Stimulated activated CD4-positive, alpha-beta T cell treated with anti-CD3 and anti-CD28 coated beads, Interleukin-2, amount 100 ng/mL, for 48 hours (primary cell): ENCODE measurements at regions not wholly inside any gene's neighbourhood (a gene's known extent, or its start where the extent isn't known, plus 50 kb on each side); places are given as distances from the start of the nearest gene placed in this dataset.
"Not testable (repeated sequence)": the region's sequence is repeated elsewhere in the genome, so short reads cannot be mapped to it uniquely, and the experiment has no call there.

ENCODE experiments used
- DNase-seq, 2 donors: peaks; one replicate each; pipeline ENCODE4 v3.0.0-alpha.2; 2020

DNA sequence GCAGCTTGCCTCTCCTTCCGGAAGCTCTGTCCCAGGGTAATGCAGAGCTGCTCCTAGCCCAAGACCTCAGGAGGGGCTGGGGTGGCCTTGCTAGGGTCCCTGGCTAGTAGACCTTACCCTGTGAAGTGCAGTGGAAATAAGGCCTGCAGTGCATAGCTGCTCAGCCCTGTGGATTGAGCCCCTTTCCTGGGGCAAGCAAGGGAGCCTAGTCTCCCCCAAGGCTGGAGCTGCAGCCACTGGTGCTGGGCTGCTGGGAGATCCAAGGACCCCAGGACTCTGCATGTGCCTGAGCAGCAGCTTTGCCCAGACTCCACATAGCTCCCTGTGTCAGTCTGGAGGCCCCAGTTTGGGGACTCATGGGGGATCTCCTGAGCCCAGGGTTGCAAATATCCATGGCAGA lies 57.9 kb downstream of the FANCF start:
- DNase-seq, result no peak

DNA sequence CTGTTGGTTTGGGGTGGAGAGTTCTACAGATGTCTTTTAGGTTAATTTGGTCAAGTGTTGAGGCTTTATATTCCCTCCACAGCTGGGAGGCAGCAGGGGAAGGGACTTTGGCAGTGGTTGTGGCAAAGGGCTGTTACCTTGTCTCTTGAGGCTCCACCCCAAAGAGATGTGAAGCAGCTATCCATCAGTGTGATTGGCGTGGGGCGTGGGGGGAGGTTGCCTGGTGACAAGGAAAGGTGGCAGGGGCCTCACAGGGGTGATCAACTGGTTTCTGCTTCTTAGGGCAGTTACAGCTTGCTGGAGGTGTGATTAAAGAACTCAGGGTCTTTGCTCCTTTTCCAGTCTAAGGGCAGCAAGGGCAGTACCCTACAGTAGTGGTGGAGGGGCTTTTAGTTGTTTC lies 59.3 kb downstream of the FANCF start:
- no peak for DNase-seq

DNA sequence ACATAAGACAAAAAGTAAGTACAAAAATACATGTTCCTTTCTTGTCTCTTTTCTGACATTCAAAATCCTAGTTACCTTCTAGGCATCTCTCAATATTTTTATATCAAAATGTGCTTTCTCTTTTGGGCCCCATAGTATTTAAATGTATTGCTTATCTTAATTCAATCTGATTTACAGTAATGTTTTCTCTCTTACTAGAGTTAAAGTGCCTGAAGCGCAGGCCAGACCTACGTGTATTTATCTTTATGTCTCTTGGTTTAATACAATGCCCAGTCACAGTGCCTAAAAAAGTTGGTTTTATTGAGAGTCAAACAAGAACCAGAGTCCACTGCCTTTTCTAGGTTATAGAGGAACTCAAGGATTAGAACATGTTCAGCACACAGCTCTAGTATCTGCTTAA lies 64.3 kb downstream of the FANCF start:
- no peak for DNase-seq

DNA sequence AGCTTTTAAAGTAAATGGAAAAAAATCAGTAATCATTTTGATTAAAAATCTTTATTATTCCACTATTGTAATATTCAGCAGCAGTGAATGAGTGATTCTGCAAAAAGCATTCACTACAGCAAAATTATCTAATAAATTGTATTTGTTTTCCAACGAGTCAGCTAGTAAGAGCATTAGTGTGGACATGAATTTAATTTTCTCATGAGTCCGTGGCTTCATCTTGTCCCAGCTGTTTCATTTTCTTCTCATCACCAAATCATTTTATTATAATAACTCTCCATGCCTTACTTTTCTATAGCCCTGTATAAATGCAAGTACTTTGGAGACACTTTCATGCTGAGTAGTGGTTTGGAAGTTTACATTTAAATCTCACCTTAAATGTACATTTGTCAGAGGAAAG lies 66.2 kb downstream of the FANCF start:
- DNase-seq, result no peak

DNA sequence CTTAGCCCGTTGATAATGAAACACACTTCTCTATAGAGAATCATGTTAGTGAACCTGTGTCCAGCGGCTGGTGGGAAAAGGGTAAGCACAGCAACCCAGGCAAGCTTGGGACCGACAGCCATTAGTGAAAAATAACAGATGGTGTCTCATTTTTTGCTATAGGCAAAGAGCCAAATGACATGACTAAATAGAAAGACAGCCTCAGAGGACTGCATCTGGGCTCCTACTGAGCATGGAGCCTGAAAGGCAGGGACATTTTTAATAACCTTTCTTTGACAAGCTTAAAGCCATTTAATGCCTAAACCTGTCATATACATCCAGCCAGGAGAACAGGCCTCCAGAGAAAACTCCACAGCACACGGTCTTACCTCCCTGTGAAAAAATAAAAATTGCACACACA lies 67.0 kb downstream of the FANCF start:
- no peak for DNase-seq

DNA sequence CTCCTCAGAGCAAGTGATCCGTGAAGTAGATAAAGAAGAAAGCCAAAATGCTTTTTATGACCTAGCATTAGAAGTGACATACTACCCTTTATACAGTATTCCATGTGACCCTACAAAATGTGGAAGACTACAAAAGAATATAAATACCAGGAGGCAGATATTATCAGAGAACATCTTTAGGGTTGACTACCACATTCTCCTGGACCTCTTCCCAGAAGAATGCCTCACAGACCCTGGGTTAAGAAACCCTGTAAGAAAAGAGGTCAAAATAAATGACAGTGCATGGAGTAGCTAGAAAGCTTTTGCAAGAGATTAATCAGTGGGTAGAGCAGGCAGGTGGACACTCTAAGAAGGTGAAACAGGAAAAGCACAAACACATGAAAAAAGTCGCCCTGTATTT lies 69.2 kb downstream of the FANCF start:
- DNase-seq, result no peak

DNA sequence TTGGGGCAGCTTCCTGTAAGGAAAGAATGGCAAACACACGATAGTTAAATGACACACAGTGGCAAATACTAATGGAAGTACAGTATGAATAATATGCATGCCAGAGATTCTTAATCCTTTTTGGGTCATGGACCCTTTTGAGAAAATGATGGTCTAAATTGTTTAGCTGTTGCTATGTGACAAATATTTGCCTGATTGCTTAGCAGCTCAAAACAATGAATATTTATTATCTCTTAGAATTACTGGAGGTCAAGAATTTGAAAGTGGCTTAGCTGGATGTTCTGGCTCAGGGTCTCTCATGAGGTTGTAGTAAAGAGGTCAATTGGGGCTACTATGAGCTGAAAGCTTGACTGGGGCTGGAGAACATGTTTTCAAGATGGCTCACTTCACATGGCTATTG lies 69.7 kb downstream of the FANCF start:
- DNase-seq, result no peak

DNA sequence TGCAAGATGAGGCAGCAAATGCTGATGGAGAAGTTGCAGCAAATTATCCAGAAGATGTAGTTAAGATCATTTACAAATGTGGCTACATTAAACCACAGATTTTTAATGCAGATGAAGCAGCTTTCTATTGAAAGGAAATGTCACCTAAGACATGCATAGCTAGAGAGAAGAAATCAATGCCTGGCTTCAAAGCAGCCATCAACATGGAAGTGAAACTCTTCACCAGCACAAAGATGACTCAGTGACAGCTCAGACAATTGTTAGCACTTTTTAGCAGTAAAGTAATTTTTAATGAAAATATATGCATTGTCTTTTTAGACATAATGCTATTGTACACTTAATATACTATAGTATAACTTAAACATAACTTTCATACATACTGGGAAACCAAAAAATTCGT lies 71.4 kb downstream of the FANCF start:
- no peak for DNase-seq

DNA sequence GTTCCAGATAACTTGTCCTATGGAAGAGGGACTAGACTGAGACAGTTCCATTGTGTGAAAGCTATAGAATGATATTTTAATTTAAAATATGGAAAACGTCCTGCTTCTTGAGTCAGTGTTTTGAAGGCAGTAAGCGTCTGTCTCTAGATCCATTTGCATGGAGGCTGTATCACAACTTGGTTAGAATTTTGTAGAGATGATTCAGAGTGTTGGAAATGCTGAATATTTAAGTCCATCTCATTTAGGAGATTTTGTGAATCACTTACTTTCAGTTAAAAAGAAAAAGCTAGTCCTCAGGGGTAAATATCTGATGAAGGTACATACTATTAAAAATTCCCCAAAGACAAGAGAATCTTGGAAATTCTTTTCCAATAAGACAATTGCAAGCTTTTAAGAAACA lies 72.7 kb downstream of the FANCF start:
- no peak for DNase-seq

DNA sequence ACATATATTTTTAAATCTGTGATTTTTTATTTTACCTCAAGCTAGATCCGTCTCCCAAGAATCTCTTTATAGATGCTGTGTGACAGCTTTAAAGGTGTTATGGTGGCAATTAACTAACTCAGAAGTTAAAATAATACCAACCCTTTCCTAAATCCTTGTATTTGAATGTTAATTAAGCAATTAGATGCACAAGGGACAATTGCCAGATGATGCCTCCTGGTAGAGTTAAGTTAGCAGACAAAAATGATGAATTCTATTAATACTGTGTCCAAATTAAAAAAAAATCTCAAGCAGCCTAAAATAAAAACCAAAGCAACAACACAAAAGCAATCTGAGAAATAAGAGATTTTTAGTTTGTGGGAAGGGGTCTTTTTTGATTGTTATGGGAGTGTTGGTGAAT lies 78.9 kb downstream of the FANCF start:
- no peak for DNase-seq

DNA sequence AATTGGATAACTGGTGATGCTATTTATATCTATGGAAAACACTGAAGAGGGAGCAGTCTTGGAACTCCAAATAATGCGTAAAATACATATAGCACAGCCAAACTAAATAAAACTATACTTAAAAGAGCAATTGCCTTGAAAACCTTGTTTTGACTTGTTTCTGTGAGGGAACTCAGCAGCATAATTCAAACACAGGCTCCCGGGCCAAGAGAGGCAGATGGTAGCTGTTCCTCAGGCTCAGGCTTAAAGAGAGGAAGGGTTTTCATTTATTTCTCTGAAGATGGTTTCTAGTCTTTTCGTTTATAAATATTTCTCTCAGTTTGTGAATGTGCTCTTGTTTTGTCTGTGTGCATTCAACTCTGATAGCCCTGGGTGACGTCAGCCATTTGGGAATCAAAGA lies 82.4 kb downstream of the FANCF start:
- DNase-seq, result no peak

DNA sequence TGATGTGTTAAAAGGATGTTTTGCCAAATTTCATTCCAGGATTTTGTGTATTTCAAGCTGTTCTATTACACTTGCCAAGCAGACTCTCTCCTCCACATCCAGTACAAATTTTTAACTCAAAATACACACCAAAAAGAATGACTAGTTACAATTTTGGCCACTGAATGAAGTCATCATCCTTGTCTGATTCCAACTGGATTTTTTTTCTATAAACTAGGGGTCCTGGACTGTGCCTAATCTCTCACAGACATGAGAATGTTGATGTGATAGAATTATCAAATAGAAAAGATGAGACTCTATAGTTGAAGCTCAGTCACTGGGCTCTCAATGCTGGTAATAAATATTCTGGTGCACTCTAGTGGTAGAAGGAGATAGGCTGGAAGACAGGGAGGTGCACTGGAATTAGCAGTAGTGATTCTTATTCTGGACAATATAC lies 85.8 kb downstream of the FANCF start:
- DNase-seq, result no peak

DNA sequence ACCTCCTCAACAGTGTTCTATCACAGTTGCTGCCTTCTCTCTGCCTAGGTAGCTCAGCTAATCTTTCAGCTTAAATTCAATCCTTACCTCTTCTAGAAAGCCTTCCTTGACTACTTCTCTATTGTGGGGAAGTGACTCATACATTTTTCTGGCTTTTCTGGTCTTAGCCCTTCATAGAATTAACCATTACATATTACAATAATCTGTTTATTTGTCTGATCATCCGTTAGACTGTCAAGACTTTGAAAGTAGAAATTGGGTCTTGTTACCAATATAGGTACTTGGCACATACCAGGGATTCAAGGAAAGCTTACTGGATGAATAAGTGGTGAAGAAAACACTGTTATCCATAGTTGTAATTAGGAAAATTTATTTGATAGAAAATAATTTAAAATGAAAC lies 89.6 kb downstream of the FANCF start:
- DNase-seq, result no peak

DNA sequence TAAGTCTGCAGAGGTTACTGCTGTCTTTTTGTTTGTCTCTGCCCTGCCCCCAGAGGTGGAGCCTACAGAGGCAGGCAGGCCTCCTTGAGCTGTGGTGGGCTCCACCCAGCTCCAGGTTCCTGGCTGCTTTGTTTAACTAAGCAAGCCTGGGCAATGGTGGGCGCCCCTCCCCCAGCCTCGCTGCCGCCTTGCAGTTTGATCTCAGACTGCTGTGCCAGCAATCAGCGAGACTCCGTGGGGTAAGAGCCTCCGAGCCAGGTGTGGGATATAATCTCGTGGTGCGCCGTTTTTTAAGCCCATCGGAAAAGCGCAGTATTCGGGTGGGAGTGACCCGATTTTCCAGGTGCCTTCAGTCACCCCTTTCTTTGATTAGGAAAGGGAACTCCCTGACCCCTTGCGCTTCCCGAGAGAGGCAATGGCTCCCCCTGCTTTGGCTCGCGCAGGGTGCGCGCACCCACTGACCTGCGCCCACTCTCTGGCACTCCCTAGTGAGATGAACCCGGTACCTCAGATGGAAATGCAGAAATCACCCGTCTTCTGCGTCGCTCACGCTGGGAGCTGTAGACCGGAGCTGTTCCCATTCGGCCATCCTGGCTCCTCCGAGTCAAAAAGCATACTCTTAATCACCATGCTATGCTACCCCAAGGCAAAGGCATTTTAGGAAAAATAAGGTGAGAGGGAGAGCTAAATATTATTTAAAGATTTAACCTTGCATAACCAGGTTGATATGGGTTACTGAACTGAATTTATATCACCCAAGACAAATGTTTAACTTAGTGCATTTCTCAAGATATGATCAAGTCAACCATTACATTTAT lies 96.8 kb downstream of the FANCF start:
- not testable (repeated sequence) for DNase-seq

DNA sequence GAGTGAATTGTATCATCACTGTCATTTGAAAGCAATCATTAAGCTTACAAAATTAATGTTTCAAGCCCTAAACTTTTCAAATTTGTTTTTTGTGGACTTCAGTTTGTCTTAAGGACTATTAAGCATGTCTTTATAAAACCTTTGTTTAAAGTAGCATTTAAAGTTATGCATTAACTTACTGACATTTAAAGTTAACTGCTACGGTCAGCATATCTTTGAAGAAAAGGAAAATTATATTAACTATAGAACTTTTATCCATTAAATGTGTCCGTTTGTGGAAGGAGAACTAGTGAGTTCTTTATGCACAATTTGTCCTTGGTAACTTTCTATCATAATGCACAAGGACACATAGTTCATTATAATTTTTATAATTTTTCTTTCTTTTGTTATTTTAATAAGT lies 103.4 kb downstream of the FANCF start:
- no peak for DNase-seq

DNA sequence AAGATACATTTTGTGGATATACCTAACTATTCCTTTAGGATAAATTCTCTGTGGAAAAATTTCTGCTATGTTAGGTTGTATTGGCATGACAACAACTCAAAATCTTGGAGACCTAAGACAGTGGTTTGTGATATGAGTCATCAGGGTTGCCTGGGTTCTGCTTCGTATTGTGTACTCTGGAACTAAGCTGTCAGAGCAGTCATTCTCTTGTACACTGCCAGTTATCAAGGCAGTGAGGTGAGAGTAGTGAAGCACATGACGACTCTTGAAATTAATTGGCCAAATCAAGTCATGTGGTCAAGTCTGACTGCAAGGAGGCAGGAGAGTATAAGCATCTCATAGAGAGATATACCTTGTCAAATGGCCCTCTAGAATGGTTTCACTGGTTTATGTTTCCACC lies 104.4 kb downstream of the FANCF start:
- DNase-seq, result no peak

DNA sequence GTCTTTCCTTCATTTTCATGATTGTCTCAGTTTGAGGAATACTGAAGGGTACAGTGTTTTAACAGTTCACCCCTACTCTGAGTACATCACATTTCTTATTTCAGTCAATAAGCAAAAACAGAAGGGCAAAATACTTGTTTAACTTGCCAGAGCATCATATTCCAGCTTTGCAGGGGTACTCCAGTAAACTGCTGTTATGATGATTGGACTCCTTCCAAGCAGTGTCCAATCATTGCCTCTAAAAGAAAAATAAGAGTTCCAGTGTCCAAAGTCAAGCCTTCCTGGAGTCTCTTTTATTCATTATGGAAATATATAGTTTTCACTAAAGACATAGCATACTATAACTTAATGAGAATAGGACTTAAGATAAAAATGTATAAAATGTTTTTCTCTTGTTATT lies 105.1 kb downstream of the FANCF start:
- no peak for DNase-seq

DNA sequence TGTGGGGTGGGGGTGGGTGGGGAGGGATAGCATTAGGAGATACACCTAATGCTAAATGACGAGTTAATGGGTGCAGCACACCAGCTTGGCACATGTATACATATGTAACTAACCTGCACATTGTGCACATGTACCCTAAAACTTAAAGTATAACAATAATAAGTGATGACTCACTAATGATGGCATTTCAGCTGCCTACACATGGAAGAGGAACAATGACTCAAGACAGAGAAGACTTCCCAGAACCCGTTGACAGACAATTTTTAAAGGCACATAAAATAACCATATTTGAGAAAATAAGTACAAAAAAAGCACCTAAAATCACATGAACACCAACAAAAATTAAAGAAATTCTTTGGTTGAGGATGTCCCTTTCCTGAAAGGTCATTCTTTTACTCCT lies 107.3 kb downstream of the FANCF start:
- DNase-seq, result not testable (repeated sequence)

DNA sequence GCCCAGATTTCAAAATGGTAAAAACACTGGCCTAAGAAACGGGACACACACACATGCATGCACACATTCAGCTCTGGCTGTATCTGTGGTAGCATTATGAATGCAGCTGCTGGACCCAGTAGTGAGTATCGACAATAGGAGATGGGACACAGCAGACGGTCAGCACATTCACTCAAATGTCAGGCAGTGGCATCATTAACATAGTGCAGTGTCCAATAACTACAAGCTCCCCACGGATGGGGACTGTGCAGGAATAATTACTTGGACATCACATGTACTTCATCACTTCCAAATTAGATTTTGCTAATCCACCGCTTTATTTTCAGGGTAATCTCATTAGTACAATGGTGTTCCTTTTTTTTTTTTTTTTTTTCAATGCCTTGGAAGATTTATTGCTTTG lies 109.5 kb downstream of the FANCF start:
- no peak for DNase-seq

DNA sequence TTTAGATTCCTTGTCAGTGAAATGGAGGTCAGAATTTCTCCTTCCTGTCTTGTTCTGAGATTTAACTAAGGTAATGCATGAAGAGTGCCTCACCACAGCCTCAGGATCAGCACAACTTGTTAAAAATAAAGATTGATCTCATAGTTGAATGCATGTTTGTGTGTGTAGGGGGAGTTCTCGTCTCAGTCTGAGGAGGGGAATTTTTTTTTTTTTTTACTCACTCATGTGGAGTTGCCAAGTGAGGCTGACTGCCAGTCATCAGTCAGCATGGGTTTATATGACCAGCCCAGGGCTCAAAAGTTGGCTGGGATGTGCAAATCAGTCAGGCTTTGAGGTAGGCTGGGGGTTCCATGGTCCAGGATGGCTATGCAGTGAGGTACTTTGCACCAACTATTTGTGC lies 113.2 kb downstream of the FANCF start:
- DNase-seq, result no peak

DNA sequence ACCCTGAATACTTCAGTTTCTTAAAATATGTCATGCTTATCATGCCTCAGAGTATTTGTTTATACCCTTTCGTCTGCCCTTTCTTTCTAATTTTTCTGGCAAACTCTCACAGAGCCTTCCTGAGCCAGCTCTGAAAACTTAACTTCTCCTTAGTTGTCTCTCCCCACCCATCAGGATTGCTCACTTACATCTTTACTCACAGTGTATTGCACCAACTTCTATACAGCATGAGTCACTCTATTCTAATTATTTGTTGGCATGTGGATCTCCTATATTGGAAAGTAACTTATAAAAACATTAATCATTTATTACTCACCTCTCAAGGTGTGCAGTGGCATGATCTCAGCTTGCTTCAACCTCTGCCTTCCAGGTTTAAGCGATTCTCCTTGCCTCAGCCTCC lies 114.9 kb downstream of the FANCF start:
- DNase-seq, result no peak

DNA sequence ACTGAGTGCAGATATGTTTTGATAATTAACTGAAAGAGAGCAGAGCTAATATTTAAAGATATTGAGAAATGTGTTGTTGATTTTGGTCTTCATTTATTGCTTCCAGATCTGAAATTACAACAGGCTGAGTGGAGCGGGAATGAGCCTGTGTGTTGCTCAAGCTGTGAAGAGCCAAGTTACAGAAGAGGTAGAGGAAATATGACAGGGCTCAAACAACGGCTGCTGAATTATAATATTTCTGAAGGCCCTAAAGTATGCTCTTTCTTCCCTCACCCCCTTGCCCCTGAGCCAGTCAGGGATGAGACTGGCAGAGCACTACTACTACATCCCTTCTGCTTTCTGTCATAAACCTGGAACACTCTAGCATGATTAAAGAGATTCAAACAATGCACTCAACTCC lies 115.6 kb downstream of the FANCF start:
- DNase-seq, result no peak

DNA sequence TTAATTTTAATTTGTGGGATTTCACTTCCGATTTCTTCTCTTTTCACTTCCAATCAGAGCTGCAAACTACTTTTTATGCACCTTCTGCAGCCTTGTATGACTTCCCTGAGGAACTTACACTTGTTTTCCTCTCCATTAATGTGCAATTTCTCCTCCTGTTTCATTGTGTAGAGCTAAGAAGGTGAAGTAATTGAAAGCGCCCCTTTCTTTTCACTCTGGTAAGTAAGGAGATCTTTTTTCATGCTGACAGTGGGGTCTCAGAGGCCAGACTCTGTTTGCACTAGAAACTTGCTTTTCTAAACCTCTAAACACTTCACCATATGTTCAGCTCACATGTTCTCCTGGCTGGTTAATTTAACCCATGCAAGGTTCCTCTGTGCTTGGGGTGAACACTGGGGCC lies 117.0 kb downstream of the FANCF start:
- no peak for DNase-seq

DNA sequence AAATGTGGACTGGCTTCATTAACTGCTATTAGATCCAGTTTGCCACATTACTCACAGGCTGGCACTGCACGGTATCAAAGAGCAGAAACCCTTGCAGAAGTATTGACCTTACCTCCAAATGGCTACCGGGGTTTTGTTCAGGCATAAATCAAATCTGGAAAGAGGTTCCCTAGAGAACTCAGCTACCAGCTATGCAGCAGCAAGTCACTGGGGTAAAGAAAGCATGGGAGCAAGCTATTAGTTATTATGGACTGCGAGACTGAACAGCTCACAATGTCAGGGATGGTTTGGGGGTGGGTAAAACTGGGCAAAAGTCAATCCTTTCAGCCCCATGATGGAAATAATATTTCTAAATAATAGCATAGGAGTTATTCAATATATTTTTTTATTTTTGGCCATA lies 128.1 kb downstream of the FANCF start:
- DNase-seq, result no peak

DNA sequence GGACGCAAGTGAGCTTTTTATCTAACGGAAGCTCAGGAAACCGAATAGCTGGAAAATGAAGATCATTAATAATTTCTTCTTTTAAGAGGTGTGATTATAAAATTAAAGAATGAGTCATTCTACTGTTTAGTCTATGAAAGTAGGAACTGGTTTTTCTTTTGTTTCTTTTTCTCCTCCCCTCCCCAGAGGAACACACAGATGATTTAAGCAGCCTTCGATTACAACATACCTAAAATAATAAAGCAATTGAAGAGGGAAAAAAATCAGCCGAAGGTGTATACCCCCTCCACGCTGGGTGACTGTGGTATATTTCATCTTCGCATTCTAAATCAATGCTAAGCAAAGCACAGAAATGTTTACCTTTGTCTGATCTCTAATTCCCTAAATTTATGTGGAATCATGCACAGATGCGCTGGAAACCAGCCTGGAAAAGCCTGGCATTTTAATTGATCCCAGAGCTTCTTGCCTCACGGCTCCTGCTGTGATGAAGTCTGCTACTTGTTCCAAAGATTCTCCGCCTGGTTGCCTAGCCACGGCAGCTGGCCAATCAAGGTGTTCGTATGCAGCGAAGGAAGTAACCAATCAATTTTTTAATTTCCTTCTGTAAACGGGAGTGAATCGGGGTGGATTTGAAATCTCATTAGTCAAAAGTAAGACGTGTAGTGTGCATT lies 133.9 kb downstream of the FANCF start:
- DNase-seq, result no peak
